ENCODE measurements at regions not wholly inside any gene's neighbourhood (a gene's known extent, or its start where the extent isn't known, plus 50 kb on each side); places are given as distances from the start of the nearest gene placed in this dataset.
A peak's percentile ranks its signal among the peaks of the same experiment; 100 is the strongest.

- peak in 1 of 2 donors; percentile 16 for DNase-seq (ENCODE audit: low read depth in 2 of 2)
Measured at GRCh38 chr12:60035835-60036234, 440.0 kb downstream of the SLC16A7 start.

GRCh38 chr12:60042835-60043234, 447.0 kb downstream of the SLC16A7 start:
- DNase-seq (ENCODE audit: low read depth in 2 of 2) = no peak

- no peak for DNase-seq (ENCODE audit: low read depth in 2 of 2)
Measured at GRCh38 chr12:60043236-60043635, 447.4 kb downstream of the SLC16A7 start.

GRCh38 chr12:60052483-60052882, 456.7 kb downstream of the SLC16A7 start:
- DNase-seq (ENCODE audit: low read depth in 2 of 2) = no peak

GRCh38 chr12:60059180-60059579, 463.4 kb downstream of the SLC16A7 start:
- no peak for DNase-seq (ENCODE audit: low read depth in 2 of 2)

- no peak for DNase-seq (ENCODE audit: low read depth in 2 of 2)
Measured at GRCh38 chr12:60066655-60067054, 470.8 kb downstream of the SLC16A7 start.

- no peak for DNase-seq (ENCODE audit: low read depth in 2 of 2)
Measured at GRCh38 chr12:60070552-60070951, 474.7 kb downstream of the SLC16A7 start.

GRCh38 chr12:60071759-60072191, 475.9 kb downstream of the SLC16A7 start:
- no peak for DNase-seq (ENCODE audit: low read depth in 2 of 2)

- no peak for DNase-seq (ENCODE audit: low read depth in 2 of 2)
Measured at GRCh38 chr12:60072911-60073310, 477.1 kb downstream of the SLC16A7 start.

- no peak for DNase-seq (ENCODE audit: low read depth in 2 of 2)
Measured at GRCh38 chr12:60075091-60075490, 479.3 kb downstream of the SLC16A7 start.

GRCh38 chr12:60078026-60078425, 482.2 kb downstream of the SLC16A7 start:
- no peak for DNase-seq (ENCODE audit: low read depth in 2 of 2)

GRCh38 chr12:60093428-60093827, 497.6 kb downstream of the SLC16A7 start:
- no peak for DNase-seq (ENCODE audit: low read depth in 2 of 2)

GRCh38 chr12:60094436-60094835, 498.6 kb downstream of the SLC16A7 start:
- DNase-seq (ENCODE audit: low read depth in 2 of 2) = no peak

- no peak for DNase-seq (ENCODE audit: low read depth in 2 of 2)
Measured at GRCh38 chr12:60096727-60097126, 500.9 kb downstream of the SLC16A7 start.

- no peak for DNase-seq (ENCODE audit: low read depth in 2 of 2)
Measured at GRCh38 chr12:60100160-60100559, 504.3 kb downstream of the SLC16A7 start.

- no peak for DNase-seq (ENCODE audit: low read depth in 2 of 2)
Measured at GRCh38 chr12:60100852-60101251, 505.0 kb downstream of the SLC16A7 start.

GRCh38 chr12:60101715-60102114, 505.9 kb downstream of the SLC16A7 start:
- DNase-seq (ENCODE audit: low read depth in 2 of 2) = no peak

- no peak for DNase-seq (ENCODE audit: low read depth in 2 of 2)
Measured at GRCh38 chr12:60106214-60106613, 510.4 kb downstream of the SLC16A7 start.

- no peak for DNase-seq (ENCODE audit: low read depth in 2 of 2)
Measured at GRCh38 chr12:60107992-60108391, 512.2 kb downstream of the SLC16A7 start.

GRCh38 chr12:60112063-60112462, 516.2 kb downstream of the SLC16A7 start:
- DNase-seq (ENCODE audit: low read depth in 2 of 2) = no peak

GRCh38 chr12:60112763-60113162, 516.9 kb downstream of the SLC16A7 start:
- DNase-seq (ENCODE audit: low read depth in 2 of 2) = no peak

- DNase-seq (ENCODE audit: low read depth in 2 of 2) = no peak
Measured at GRCh38 chr12:60114169-60114568, 518.3 kb downstream of the SLC16A7 start.

- DNase-seq (ENCODE audit: low read depth in 2 of 2) = no peak
Measured at GRCh38 chr12:60119327-60119726, 523.5 kb downstream of the SLC16A7 start.

- no peak for DNase-seq (ENCODE audit: low read depth in 2 of 2)
Measured at GRCh38 chr12:60120199-60120598, 524.4 kb downstream of the SLC16A7 start.

All from lung microvascular endothelial cell (primary cell).